Ovary (tissue), 7 donors: ENCODE measurements at regions not wholly inside any gene's neighbourhood (a gene's known extent, or its start where the extent isn't known, plus 50 kb on each side); places are given as distances from the start of the nearest gene placed in this dataset.
A peak's percentile ranks its signal among the peaks of the same experiment; 100 is the strongest.

Source experiments
- DNase-seq, 5 donors: peaks; one replicate each; pipeline ENCODE4 v3.0.0-alpha.2; 2019 to 2020
- H3K27ac ChIP-seq, 2 donors: fragments of 200-600 bp; one replicate each; pipeline versions ENCODE4 v1.5.1 to v1.8.0; 2019 to 2022
- H3K27me3 ChIP-seq: fragments of 200-600 bp; one replicate; pipeline ENCODE4 v1.8.0; 2022
- H3K36me3 ChIP-seq: fragments of 200-600 bp; sonication (generic); one replicate; pipeline ENCODE4 v1.5.1; 2019
- H3K4me1 ChIP-seq: one replicate; pipeline ENCODE4 v1.8.1; 2013; ENCODE audit warnings: mild to moderate bottlenecking, moderate library complexity; ENCODE audit not compliant: insufficient read depth
- H3K4me3 ChIP-seq: fragments of 200-600 bp; sonication (generic); one replicate; pipeline ENCODE4 v1.5.1; 2017
- H3K9me3 ChIP-seq, 2 donors: fragments of 200-600 bp in 1 of 2; sonication (generic) in 1 of 2; one replicate each; pipeline versions ENCODE4 v1.5.1 to v1.8.1; 2013 to 2019; ENCODE audit warnings: mild to moderate bottlenecking in 1 of 2, moderate library complexity in 1 of 2
- CTCF ChIP-seq, 3 donors: fragments of 450-650 bp in 2 of 3; fragments of 200-600 bp in 1 of 3; IDR thresholded peaks; one replicate each; pipeline versions ENCODE4 v1.5.1 to v1.8.0; 2016 to 2022; ENCODE audit warnings: antibody characterized with exemption in 3 of 3, mild to moderate bottlenecking in 1 of 3
- EP300 ChIP-seq: sonication (generic); formaldehyde crosslinking; IDR thresholded peaks from one replicate; pipeline ENCODE4 v1.6.1; 2017; ENCODE audit warnings: antibody characterized with exemption
- POLR2A ChIP-seq: fragments of 450-650 bp; IDR thresholded peaks from one replicate; pipeline ENCODE4 v1.6.1; 2017; ENCODE audit warnings: antibody characterized with exemption, mild to moderate bottlenecking, moderate library complexity
- WGBS, 3 donors: extraction: QIAGEN DNeasy Blood & Tissue Kit in 1 of 3; methylation state at CpG; one replicate each; pipeline versions ENCODE4 v1.1.5 to v1.1.7; 2013 to 2017; 5-methylcytosine and 5-hydroxymethylcytosine counted together
- intact Hi-C, 4 donors: fragments of 100-400 bp; cut with DNase I; formaldehyde crosslinking; loops; one replicate each; pipeline versions ENCODE4 v1.11.0 to v1.15.1; 2022 to 2023
- donor health status: DM: no; HTN: no; CAD: no; lungs with moderate emphysema.
- donor health status: DM: no; HTN: no; CAD: no.
- donor health status: Bipolar disorder and iron deficiency.
- donor health status: DM: no; HTN: no; CAD: no.
- donor health status: DM: yes; HTN: yes; CAD: no.

DNA sequence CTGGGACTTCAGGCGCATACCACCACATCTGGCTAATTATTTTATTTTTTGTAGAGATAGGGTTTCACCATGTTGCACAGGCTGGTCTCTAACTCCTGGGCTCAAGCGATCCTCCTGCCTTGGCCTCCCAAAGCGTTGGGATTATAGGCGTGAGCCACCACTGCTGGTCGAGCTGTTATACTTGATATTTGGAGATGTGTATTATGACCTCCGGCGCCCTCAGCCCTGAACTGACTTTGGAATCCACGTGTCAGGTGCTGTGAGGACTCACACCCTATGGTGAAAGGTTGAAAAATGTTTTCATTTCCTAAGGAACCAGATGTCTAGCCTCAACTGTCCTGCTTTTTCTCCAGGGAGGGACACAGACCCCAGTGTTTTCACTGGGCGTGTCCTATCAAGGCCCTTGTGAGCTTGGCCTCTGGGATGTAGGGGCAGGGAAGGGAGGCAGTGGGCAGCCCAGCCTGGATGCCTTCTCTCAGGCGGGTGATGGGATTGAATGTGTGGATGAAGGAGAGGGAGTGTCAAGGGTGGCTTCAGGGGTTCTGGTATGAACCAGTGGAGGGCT lies 56.4 kb upstream of the HAAO start:
- Histone ChIP-seq H3K9me3 (no peaks in the 10 kb centered on the region), H3K27me3 (no peaks in the 10 kb centered on the region), H3K36me3 (no peaks in the 10 kb centered on the region), H3K4me1 (peaks cover 16% of the 10 kb centered on the region), H3K27ac (no peak overlapping the region), H3K4me3 (no peak overlapping the region)
- DNase-seq = peak in 2 of 5 donors; percentile 9 to 27
- 96 to 97% (median 96%) methylated on average over 10 of the region's 10 CpGs for WGBS, 3 donors
- intact Hi-C loops = loop anchor here in 2 of 4 donors (5.0 kb wide), 1 partner anchor 78 kb away; no protein-coding TSS in a partner anchor
- no peak for TF ChIP-seq CTCF (IDR thresholded peaks at IDR 0.05)
- TF ChIP-seq EP300 = no peak
- no peak for TF ChIP-seq POLR2A

DNA sequence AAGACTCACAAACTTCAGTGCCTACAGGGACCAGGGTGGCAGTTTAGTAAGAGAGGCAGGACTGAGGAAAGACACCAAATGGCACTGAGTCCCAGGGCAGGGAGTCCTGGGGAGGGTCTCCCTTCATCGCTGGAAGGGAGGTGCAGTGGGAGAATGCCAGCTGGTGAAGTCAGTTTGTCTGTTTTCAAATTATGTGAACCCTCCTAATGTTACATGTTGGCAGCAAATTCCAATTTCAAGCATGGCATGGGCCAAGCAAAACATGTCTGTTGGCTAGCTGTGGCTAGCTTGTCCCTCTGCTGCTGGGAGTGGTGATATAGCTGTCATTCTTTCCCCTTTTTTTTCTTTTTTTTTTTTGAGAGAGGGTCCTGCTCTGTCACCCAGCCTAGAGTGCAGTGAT lies 55.9 kb upstream of the HAAO start:
- peaks cover 12% of the 10 kb centered on the region for H3K4me1 ChIP-seq
- H3K9me3 ChIP-seq = no peaks in the 10 kb centered on the region
- no peak for TF ChIP-seq CTCF (IDR thresholded peaks at IDR 0.05)
- intact Hi-C loops = loop anchor here in 2 of 4 donors (5.0 kb wide), 1 partner anchor 79 kb away; no protein-coding TSS in a partner anchor
- H3K27me3 ChIP-seq = no peaks in the 10 kb centered on the region
- peak in 2 of 5 donors; percentile 10 to 16 for DNase-seq
- no peaks in the 10 kb centered on the region for H3K36me3 ChIP-seq
- 74 to 97% (median 97%) methylated on average over 1 of the region's 1 CpG for WGBS, 3 donors
- H3K4me3 ChIP-seq = no peak overlapping the region
- peak overlapping the region in 1 of 2 donors; percentile 75 for H3K27ac ChIP-seq

DNA sequence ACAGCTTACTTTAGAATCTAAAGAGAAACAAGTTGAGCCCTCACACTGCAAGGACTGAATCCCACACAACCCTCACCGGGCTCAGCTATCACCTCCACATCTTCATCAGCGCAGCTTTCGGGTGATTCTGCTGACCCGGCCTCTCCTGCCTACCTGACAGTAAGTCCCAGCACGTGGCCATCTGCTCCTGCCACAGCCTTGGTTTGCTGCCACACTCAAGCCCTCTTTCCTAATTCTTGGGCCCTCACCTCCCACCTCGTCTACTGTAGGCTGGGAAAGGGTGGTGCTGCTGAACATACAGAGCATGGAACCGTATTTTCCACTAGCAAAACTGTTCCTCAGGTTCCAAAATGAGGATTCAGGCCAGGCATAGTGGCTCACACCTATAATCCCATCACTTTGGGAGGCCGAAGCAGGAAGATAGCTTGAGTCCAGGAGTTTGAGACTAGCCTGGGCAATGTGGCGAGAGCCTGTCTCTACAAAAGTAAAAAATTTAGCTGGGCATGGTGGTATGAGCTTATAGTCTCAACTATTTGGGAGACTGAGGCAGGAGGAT lies 55.3 kb upstream of the HAAO start:
- no peaks in the 10 kb centered on the region for H3K27me3 ChIP-seq
- H3K4me1 ChIP-seq = peaks cover 8% of the 10 kb centered on the region
- intact Hi-C loops = loop anchor here in 2 of 4 donors (5.0 kb wide), 1 partner anchor 80 kb away; no protein-coding TSS in a partner anchor
- peak overlapping the region in 1 of 2 donors; percentile 75 for H3K27ac ChIP-seq
- DNase-seq = peak in 2 of 5 donors; percentile 20 to 27
- H3K4me3 ChIP-seq = no peak overlapping the region
- WGBS, 3 donors = 90 to 93% (median 92%) methylated on average over 9 of the region's 9 CpGs
- no peaks in the 10 kb centered on the region for H3K36me3 ChIP-seq
- TF ChIP-seq EP300 (no peak), CTCF (IDR thresholded peaks at IDR 0.05) (no peak), POLR2A (no peak)
- no peaks in the 10 kb centered on the region for H3K9me3 ChIP-seq

- Histone ChIP-seq H3K27ac (peak overlapping the region in 1 of 2 donors; percentile 75), H3K4me3 (no peak overlapping the region), H3K27me3 (no peaks in the 10 kb centered on the region), H3K36me3 (no peaks in the 10 kb centered on the region), H3K4me1 (peaks cover 8% of the 10 kb centered on the region), H3K9me3 (no peaks in the 10 kb centered on the region)
- peak in 1 of 5 donors; percentile 20 for DNase-seq
- TF ChIP-seq CTCF (IDR thresholded peaks at IDR 0.05) (no peak), POLR2A (no peak), EP300 (no peak)
- 96 to 98% (median 97%) methylated on average over 9 of the region's 9 CpGs for WGBS, 3 donors
- intact Hi-C loops = loop anchor here in 2 of 4 donors (5.0 kb wide), 1 partner anchor 80 kb away; no protein-coding TSS in a partner anchor
Measured at GRCh38 chr2:42846932-42847595, 54.7 kb upstream of the HAAO start.
